GM19324 (cell line): ENCODE measurements at regions not wholly inside any gene's neighbourhood (a gene's known extent, or its start where the extent isn't known, plus 50 kb on each side); places are given as distances from the start of the nearest gene placed in this dataset.
"Not testable (repeated sequence)": the region's sequence is repeated elsewhere in the genome, so short reads cannot be mapped to it uniquely, and the experiment has no call there.

Experiments
- ATAC-seq: cut with Tn5 transposase; IDR thresholded peaks from one replicate; pipeline ENCODE4 v1.9.1; 2021; ENCODE audit warnings: mild to moderate bottlenecking, moderate library complexity; ENCODE audit not compliant: unreplicated experiment, low FRiP score

DNA sequence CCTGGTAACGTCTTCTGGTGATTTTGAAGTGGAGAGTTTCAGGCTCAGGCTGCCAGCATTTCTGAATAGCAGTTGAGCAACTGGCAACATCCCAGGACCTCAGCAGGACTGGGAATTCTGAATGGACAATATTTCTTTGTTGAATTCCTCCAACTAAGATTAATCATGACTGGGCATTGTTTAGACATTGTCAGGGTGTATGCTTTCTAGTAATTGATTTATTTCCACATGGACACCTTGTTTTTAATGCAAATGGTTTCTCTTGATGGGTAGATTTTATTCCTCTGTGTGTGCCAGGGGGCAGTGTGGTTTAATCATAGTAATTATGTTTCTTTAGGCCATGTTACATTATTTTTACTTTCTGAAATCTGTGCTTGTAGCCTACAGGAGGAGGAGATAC is 1004.7 kb upstream of the LCORL start:
- no peak for ATAC-seq

DNA sequence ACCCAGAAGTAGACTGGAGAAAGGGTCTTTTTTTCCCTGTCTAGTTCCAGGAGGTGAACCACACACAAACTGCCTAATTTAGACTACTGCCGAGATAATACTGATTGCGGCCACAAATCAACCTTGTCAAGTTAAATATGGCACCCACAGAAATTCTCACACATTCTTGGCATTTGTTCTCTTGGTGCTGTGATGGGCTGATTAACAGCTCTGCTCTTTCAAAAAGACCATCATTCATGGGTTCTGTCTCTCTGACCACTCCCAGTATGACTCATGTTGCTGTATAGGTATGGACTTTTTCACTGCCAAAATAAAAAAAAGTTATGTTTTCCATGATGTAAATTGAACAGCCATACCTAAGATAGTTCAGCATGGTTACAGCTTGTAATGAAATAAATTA is 1003.5 kb upstream of the LCORL start:
- ATAC-seq: no peak

DNA sequence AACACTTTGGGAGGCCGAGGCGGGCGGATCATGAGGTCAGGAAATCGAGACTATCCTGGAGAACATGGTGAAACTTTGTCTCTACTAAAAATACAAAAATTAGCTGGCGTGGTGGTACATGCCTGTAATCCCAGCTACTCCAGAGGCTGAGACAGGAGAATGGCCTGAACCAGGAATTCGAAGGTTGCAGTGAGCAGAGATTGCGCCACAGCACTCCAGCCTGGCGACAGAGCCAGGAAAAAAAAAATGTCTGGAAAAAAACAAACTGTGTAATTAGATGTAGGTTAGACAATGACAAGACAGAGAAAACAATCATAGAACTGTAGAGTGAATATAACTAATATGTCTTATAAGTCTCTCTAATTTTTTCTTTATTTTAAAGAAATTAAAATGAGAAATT is 1002.5 kb upstream of the LCORL start:
- no peak for ATAC-seq

DNA sequence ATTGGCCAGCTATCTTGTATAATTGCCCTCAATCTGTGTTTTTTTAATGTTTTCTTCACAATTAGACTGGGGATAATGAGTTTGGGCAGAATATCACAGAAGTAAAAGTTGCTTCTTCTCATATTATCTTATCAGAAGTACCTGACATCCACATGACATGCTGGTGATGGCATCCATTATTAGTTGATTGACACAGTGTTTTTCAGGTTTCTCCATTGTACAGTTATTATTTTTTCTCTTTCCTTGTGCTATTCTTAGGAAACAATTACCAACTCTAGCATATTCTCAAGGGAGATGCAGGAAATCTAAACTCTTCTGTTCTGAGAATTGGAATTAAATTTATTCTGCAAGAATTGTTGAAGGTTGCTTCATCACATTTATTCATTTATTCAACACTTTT is 1000.1 kb upstream of the LCORL start:
- no peak for ATAC-seq

DNA sequence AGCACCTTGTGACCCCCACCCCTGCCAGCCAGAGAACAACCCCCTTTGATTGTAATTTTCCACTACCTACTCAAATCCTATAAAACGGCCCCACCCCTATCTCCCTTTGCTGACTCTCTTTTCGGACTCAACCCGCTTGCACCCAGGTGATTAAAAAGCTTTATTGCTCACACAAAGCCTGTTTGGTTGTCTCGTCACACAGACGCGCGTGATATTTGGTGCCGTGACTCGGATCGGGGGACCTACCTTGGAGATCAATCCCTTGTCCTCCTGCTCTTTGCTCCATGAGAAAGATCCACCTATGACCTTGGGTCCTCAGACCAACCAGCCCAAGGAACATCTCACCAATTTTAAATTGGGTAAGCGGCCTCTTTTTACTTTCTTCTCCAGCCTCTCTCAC is 995.0 kb upstream of the LCORL start:
- ATAC-seq: not testable (repeated sequence)

DNA sequence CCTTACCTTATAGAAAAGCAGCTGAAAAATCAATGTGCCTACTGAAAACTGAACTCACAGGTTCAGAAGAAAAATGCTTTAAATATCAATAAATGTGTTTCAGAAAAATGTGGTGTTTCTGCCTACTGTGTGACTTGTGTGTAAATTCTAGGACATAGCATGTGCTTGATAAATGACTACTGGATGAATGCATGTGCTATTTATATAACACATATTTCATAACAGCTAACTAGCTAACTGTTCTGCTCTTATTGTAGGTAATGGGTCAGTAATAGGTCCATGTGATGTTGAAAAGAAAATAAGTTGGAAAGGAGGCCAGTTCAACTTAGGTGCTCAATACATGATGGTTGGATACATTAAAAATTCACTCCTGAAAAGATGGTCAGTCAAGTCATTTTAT is 993.0 kb upstream of the LCORL start:
- no peak for ATAC-seq

DNA sequence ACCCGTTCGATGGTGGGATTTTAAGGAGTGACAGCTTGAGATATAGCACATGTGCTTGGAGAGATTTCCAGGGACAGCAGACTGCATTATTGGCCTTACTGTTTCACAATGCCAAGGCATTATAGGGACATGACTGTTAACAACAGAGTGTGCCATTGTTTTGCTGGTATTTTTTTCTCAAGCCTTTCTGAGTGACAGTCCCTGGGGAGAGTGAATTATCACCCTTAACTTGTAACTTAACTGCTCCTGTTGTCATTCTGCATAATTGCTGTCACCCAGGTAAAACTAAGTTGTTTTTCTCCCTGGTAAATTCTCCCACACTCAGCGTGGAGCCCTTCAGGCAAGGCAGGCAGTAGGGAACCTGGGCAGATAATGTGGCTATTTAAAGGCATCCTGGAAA is 989.2 kb upstream of the LCORL start:
- ATAC-seq: no peak

DNA sequence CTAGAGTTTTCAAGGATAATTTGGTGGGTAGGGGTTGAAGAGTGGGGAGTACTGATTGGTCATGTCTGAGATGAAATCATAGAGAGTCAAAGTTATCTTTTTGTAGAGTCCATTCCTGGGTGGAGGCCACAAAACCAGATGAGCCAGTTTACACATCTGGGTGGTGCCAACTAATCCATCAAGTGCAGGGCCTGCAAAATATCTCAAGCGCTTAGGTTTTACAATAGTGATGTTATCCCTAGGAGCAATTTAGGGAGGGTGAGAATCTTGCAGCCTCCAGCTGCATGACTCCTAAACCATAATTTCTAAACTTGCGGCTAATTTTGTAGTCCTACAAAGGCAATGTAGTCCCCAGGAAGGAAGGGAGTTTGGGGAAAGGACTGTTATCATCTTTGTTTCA is 988.3 kb upstream of the LCORL start:
- ATAC-seq: no peak

DNA sequence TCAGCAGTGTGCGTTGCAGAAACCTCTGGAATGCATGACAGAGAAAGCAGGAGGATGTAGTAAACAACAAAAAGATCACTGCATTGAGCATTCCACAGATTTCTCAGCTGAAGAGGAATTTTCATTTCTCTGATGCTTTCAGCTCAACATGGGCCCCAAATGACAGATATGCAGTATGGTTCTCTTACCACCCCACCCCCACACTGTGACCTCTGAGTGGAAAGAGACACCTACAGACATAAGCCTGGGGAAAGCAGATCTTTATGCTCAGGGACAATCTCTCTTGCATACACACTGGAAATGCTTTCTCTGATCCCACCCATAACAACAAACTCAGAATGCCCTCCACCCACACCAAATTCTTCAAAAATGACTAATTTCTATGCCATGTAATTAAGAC is 983.7 kb upstream of the LCORL start:
- no peak for ATAC-seq

DNA sequence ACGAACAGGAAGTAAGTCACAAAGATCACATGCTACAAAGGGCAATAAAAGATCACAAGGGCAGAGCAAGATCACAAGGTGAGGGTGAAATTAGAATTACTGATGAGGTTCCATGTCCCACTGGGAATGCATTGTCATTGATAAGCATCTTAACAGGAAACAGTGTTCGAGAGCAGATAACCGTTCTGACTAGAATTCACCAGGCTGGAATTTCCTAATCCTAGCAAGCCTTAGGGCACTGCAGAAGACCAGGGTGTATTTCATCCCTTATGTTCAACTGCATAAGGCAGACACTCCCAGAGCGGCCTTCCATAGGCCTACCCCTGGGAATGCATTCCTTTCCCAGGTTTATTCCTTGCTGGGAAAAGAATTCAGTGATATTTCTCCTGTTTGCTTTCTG is 980.6 kb upstream of the LCORL start:
- no peak for ATAC-seq

DNA sequence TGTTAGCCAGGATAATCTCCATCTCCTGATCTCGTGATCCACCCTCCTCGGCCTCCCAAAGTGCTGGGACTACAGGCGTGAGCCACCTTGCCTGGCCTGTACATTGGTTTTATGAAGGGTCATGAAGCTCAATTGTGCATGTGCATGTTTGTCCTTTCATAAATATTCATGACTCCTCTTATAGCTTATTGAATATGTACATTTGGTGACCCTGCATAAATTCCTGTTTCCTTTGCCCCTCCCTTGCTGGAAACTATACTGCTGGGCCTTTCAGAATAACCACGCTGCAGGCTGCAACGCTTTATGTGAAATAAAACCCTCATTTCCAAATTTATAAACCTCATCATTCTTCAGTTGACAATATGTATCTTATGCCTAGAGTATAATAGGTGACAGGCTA is 978.0 kb upstream of the LCORL start:
- no peak for ATAC-seq

DNA sequence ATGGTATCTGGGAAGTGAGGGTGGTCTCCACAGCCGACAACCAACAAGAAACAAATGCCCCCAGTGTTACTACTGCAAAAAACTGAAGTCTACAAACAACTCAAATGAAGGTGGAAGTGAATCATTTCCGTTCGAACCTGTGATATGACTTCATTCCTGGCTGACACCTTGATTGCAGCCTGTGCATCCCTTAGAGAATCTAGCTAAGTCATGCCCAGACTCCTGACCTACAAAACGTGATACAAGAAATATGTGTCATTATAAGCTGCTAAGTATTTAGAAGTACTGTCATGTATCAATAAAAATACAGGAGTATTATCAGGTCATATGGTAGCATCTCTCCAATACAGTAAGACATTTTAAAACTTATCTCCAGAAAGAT is 959.7 kb upstream of the LCORL start:
- ATAC-seq: no peak

DNA sequence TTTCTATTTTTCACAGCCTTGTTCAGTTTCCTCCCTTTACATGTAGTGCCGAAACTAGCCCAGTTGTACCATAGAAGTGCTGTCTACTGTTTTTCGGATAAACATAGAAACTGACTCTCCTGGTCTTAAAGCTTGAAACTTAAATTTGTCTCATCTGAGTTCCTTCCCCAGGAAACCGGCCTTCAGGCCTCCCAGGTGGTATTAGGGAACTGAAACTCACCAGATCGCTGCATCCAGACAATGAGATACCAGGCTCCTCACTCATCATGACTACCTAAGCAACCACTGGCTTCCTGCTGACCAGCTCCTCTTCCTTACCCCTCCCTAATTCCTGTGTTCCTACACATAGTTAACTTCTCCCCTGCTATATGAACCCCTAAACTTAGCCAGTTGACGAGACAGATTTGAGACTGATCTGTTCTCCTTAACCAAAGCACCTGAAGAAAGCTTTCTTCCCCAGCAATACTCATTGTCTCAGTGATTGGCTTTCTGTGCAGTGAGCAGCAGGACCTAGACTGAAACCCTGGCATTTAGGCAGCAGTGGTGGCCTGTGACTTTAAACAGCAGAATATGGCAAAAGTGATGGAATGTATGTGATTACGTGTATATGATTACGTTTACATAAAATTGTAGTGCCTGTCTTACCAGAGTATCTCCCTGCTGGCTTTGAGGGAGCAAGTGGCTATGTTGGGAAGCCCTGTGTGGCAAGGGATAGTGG is 959.1 kb upstream of the LCORL start:
- ATAC-seq: no peak

DNA sequence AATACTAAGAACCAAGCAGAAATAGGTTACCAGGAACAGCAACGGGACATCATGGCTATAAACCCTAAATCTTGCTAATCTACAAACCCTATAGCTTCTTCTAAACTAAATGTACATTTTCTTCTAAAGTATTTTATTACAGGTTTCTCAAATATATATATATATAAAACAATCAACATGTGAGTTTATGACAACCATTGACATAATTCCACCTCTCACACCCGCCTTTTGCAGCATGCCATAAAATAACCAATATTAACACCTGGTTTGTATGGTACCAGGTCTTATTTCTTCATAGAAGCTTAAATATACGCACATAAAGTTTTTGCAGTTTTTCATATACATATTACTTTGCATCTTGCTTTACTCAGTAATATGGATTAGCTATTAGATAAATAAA is 955.3 kb upstream of the LCORL start:
- ATAC-seq: no peak

DNA sequence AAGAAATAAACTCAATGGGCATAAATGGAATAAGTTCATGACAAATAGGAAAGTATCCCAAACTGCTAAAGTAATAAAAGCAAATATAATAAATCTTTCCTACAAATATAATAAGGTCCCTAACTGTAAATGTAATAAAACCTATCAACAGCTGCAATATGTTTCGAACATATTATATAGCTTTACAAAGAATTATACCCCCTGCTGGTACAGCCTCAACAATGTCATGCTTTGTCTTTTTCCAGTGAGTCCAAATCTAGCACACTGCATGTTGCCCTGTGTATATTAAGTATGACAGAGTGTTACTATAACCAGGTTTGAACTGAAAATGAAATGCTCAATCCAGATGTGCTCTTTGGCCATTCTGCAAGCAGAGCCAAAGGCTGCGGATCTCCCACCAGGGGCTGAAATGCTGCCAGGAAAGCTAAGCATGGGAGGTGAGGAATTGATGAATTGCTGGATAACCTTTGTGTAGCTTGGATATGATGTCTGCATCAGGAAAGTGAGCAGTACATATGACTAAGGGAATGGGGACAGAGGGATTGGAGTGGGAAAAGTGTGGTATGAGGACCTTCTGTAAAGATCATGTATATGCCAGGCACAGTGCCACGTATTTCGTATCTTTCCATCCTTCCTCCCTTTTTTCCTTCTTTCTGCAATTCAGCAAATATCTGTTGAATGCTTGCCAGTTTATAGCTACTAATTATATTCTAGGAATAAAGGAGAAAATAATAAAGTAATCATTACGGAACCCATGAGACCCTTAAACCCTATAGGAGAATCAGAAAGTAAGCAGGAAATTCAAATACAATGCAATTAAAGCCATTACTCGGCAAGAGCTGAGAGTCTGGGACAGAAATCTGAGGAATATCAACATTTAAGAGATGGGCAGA is 954.6 kb upstream of the LCORL start:
- ATAC-seq: no peak

DNA sequence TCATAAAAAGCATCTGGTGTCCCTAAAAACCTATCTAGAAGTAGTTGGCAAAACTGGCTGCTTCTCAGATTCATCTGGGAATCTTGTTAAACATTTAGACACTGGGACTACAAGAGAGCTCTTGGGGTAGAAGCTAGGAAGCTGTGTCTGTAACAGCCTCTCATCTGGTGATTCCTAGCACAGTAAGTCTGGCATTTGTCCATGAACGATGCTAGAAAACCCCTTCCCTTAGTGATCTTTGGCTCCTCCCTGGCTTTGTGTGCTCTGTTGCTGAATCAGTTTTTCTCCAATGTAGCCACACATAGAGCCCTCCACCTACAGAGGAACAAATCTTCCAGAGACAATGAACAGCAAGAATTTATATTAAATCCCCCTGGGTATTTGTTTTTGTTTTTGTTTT is 951.7 kb upstream of the LCORL start:
- no peak for ATAC-seq

DNA sequence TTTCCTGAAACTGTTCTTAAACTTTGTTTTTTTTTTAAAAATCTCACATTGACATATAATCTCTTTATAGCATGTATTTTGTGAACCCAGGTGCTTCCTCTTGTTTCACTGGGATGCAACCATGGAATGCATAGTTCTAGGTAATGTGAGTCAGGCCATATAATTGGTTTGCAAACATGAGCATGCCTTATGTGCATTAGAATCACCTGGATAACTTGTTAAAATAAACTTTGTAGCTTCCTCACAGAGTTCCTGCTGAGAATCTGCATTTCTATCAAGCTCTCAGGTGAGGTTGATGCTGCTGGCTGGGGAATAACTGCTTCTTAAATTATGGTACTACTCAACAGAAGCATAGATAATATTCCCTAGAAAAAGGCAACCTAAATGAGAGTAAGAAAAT is 940.3 kb upstream of the LCORL start:
- no peak for ATAC-seq

DNA sequence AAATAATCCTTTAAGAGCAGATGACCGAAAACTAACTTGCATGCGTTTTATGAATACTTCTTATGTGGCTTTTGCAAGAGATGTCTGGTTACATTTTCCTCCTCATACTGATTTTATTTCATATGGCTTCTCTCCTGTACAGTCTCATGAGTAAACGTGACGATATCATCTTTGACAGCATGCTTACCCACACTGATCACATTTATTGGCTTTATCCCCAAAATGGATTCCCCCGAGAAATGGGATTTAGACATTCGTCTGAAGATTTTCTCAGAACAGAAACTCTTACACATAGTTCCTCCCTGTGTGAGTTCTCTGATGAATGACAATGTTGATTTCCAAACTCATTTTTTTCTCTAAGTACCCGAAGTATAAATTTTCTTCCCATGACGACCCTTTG is 939.7 kb upstream of the LCORL start:
- no peak for ATAC-seq

DNA sequence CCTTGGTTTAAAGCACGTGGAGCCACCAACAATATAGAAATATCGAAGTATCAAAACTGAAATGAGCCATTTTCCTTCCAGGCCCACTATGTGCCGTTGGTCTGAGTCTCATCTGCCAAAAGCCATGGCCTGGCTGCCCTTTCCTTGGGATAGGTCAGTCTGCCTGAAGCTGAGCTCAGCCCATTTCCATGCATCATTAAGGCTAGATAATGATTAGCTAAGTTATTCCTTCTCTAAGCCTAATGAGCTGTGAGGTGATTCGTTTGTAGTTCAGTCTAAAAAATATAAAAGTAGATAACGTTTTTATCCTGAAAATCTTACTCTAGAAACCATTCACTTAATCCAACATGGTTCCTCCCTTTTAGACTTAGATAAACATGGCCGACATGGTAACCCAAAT is 936.2 kb upstream of the LCORL start:
- ATAC-seq: no peak

DNA sequence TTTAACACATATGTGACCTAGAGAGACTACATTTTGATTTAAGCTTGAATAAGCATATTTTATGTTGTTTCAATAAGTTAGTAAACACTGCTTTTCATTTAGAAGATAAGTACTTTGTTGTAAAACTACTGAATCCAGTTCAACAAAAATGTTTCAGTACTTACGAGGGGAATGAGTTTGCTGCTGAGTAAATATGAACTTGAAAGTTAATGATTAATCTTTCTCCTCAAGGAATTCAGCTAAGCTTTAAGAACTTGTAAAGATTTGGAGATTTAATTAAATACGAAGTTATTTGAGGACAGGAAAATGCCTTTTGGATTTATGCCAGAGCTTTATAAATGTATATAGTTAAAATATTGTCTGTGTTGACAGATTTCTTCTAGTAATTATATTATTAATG is 933.0 kb upstream of the LCORL start:
- ATAC-seq: no peak

DNA sequence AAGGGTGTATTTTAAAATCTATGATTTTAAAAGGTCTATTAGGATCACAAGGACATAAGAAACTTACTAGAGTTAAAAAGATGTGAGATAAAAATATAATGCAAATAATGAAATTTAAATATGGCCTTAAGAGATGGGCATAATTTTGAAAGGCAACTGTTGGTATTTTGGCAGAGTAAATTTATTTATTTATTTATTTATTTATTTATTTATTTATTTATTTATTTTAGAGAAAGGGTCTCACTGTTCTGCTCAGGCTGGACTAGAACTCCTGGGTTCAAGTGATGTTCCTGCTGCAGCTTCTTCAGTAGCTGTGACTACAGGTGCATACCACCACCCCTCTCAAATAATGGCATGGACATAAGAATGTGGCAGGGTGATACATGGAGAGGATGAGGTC is 932.1 kb upstream of the LCORL start:
- ATAC-seq: no peak

DNA sequence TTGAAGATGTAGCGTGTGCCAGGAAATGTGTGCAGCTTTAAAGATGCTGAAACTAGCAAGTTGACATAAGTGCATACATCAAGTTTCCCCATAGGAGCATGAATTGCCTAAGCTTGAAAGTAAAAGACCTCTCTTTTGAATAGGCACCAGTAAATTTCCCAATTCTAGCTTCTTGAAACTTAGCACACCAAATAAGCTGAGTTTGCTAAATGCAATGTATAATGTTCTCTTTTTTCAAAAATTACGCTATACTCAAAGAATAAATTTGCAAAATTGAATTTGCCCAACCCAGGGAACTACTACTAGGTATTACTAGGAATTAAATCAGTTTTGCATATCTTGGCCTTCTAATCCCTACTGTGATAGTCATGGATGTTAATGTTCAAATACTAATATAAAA is 923.9 kb upstream of the LCORL start:
- no peak for ATAC-seq
